ENCODE measurements at regions not wholly inside any gene's neighbourhood (a gene's known extent, or its start where the extent isn't known, plus 50 kb on each side); places are given as distances from the start of the nearest gene placed in this dataset.

DNA sequence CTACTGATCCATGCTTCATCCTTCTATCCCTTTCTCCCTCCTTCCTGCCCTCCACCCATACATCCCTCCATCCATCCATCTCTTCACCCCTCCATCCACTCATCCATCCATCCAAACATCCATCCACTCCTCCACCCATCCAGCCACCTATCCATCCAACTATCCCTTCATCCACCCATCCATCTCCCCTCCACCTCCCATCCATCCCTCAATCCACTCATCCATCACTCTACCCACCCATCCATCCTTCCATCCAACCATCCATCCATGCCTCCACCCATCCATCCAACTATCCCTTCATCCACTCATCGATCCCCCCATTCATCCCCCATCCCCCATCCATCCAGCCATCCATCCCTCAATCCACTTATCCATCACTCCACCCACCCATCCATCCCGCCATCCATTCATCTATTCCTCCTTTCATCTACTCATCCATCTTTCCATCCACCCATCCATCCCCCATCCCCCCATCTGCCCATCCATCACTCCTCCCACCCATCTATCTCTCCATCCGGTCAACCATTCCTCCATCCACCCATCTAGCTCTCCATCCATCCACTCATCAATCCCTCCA lies 132.4 kb upstream of the IQSEC1 start:
- H3K4me2 ChIP-seq (ENCODE audit: low read depth, low read length): no peak overlapping the region
- no peak overlapping the region for H4K5ac ChIP-seq (ENCODE audit: low read depth, low read length)
- CTCF ChIA-PET: no interaction called here
- H2BK15ac ChIP-seq (ENCODE audit: low read depth, low read length): no peak overlapping the region
- ATAC-seq (ENCODE audit: low read depth) (no peak), DNase-seq (no peak)
- no peak overlapping the region for H4K91ac ChIP-seq (ENCODE audit: insufficient read depth, low read depth, low read length)
- no peak overlapping the region for H2BK20ac ChIP-seq (ENCODE audit: low read depth, low read length)
- dilution Hi-C loops (cut with HindIII; ENCODE audit: low sequenced_read_pairs, unreplicated experiment) (no loop called here), in situ Hi-C loops (cut with MboI; ENCODE audit: low sequenced_read_pairs) (no loop called here), intact Hi-C loops (cut with micrococcal nuclease) (no loop called here)
- no peak overlapping the region for H3K18ac ChIP-seq (ENCODE audit: low read depth, low read length)
- H2AK9ac ChIP-seq (replicated peaks; ENCODE audit: low read depth, low read length, poor library complexity): no peak overlapping the region
- no peak overlapping the region for H4K8ac ChIP-seq (ENCODE audit: low read depth in 2 of 2, low read length in 2 of 2)
- no peaks in the 10 kb centered on the region for H3K4me1 ChIP-seq (ENCODE audit: control insufficient read depth, insufficient read depth, low read length)
- H3K36me3 ChIP-seq (ENCODE audit: control insufficient read depth, insufficient read depth, low read length): no peaks in the 10 kb centered on the region
- H3K9me3 ChIP-seq (ENCODE audit: control insufficient read depth, insufficient read depth, low read length): no peaks in the 10 kb centered on the region
- no peak overlapping the region for H3K9ac ChIP-seq (ENCODE audit: low read depth, low read length)
- no peak overlapping the region for H3K14ac ChIP-seq (replicated peaks; ENCODE audit: low read depth, low read length)
- no peak overlapping the region for H2AK5ac ChIP-seq (ENCODE audit: low read depth, low read length)
- no peak overlapping the region for H3K23ac ChIP-seq (ENCODE audit: low read depth, low read length)
- no peak overlapping the region for H3K4me3 ChIP-seq (ENCODE audit: insufficient read depth, low read depth, low read length)
- H4K20me1 ChIP-seq (ENCODE audit: insufficient read depth, low read length): no peaks in the 10 kb centered on the region
- H3K4ac ChIP-seq (ENCODE audit: low read depth, low read length): no peak overlapping the region
- no peak overlapping the region for H2BK120ac ChIP-seq (ENCODE audit: low read depth, low read length)
- H3K9me1 ChIP-seq (ENCODE audit: insufficient read depth, low read length): no peaks in the 10 kb centered on the region
- peaks cover 20% of the 10 kb centered on the region for H3K27me3 ChIP-seq (ENCODE audit: control insufficient read depth, insufficient read depth, low read length)
- POLR2A ChIA-PET (ENCODE audit: unreplicated experiment): no interaction called here
- H3K27ac ChIP-seq (ENCODE audit: insufficient read depth, low read length): no peak overlapping the region
- H2BK5ac ChIP-seq (ENCODE audit: low read depth, low read length, poor library complexity, severe bottlenecking): no peak overlapping the region
- no peaks in the 10 kb centered on the region for H3K79me1 ChIP-seq (ENCODE audit: low read depth in 1 of 2, low read length in 2 of 2)
- WGBS, 2 experiments (ENCODE audit: extremely low coverage in 2 of 2, insufficient read length in 1 of 2): 49 to 100% methylated on average over 1 to 3 of the region's 3 CpGs
- no TSS peak for BruUV-seq (replicated peaks)
- TF ChIP-seq RAD21 (IDR thresholded peaks at IDR 0.05; ENCODE audit: low read length) (no peak), CHD1 (IDR thresholded peaks at IDR 0.05; ENCODE audit: low read depth, low read length) (no peak)
- TF ChIP-seq, protein P1, sequence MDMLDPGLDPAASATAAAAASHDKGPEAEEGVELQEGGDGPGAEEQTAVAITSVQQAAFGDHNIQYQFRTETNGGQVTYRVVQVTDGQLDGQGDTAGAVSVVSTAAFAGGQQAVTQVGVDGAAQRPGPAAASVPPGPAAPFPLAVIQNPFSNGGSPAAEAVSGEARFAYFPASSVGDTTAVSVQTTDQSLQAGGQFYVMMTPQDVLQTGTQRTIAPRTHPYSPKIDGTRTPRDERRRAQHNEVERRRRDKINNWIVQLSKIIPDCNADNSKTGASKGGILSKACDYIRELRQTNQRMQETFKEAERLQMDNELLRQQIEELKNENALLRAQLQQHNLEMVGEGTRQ (IDR thresholded peaks at IDR 0.05; ENCODE audit: low read depth, low read length): no peak
- no peak overlapping the region for H2AFZ ChIP-seq (replicated peaks; ENCODE audit: low read length, poor library complexity)
- H3K56ac ChIP-seq (ENCODE audit: extremely low read depth, insufficient read depth, low read length): no peak overlapping the region
